ENCODE measurements at regions not wholly inside any gene's neighbourhood (a gene's known extent, or its start where the extent isn't known, plus 50 kb on each side); places are given as distances from the start of the nearest gene placed in this dataset.

GRCh38 chr15:96252148-96252547 is 78.4 kb upstream of the NR2F2 start:
- no peak for TF ChIP-seq POLR2AphosphoS5 (IDR thresholded peaks at IDR 0.05)
- TF ChIP-seq, protein P1, sequence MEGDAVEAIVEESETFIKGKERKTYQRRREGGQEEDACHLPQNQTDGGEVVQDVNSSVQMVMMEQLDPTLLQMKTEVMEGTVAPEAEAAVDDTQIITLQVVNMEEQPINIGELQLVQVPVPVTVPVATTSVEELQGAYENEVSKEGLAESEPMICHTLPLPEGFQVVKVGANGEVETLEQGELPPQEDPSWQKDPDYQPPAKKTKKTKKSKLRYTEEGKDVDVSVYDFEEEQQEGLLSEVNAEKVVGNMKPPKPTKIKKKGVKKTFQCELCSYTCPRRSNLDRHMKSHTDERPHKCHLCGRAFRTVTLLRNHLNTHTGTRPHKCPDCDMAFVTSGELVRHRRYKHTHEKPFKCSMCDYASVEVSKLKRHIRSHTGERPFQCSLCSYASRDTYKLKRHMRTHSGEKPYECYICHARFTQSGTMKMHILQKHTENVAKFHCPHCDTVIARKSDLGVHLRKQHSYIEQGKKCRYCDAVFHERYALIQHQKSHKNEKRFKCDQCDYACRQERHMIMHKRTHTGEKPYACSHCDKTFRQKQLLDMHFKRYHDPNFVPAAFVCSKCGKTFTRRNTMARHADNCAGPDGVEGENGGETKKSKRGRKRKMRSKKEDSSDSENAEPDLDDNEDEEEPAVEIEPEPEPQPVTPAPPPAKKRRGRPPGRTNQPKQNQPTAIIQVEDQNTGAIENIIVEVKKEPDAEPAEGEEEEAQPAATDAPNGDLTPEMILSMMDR (IDR thresholded peaks at IDR 0.05): no peak
- no peak for TF ChIP-seq EP300 (IDR thresholded peaks at IDR 0.05)
- no peak for TF ChIP-seq POLR2A (IDR thresholded peaks at IDR 0.05)

Measured in suprapubic skin (tissue), 4 donors.